ENCODE measurements at regions not wholly inside any gene's neighbourhood (a gene's known extent, or its start where the extent isn't known, plus 50 kb on each side); places are given as distances from the start of the nearest gene placed in this dataset.

DNA sequence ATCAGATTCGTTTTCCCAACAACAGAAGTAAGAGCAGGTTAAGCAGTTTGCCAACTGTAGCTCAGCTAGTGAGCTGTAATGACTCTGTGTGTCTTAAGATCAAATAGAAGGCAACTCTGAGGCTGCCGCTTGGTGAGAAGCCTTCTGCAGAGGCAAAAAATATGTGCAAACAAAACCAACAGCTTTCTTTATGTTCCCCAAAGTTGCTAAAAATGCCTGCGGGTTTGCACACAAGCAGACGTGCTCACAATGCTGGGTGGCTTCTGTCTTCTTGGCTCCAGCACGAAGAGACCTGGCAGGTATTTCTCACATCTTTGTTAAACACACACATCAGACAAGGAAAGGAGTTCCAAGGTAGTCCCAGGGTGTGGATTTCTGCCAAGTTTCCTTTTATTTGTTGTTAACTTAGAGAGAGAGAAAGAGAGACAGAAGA, 158.9 kb upstream of the JUN start:
- Histone ChIP-seq H3K4me2 (ENCODE audit: low read depth, low read length, poor library complexity, severe bottlenecking) (peak overlapping the region; percentile 89), H3F3A (ENCODE audit: low read depth) (no peaks in the 10 kb centered on the region)

DNA sequence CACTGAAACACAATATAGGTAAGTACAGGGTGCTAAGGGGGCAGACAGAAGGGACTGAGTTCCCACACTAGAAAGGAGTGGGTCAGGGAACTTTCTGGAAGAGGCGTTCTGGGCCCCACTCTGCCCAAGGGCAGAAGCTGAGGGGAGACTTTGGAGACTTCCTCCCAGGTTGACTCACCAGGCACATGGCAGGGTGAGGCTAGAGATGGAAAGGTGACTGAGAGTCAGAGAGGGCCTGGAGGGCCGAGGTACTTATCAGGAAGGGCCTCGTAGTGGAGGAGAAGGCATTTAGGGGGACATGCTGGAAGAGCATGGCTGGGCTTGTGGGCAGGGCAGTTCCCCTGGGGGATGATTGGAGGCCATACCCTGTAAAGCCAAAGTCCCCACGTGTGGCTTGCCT, 159.9 kb upstream of the JUN start:
- Histone ChIP-seq H3K9ac (ENCODE audit: low read depth, low read length, poor library complexity, severe bottlenecking) (no peak overlapping the region), H3K9me3 (ENCODE audit: insufficient read depth, low read depth, low read length) (no peaks in the 10 kb centered on the region), H4K20me1 (ENCODE audit: insufficient read depth, low read length, poor library complexity, severe bottlenecking) (no peaks in the 10 kb centered on the region), H3K9me2 (replicated peaks; ENCODE audit: low read depth, low read length) (no peaks in the 10 kb centered on the region), H3F3A (ENCODE audit: low read depth) (no peaks in the 10 kb centered on the region), H3K36me3 (ENCODE audit: insufficient read depth, low read length) (no peaks in the 10 kb centered on the region), H3K4me2 (ENCODE audit: low read depth, low read length, poor library complexity, severe bottlenecking) (no peak overlapping the region), H2AFZ (ENCODE audit: low read length) (no peak overlapping the region), H3K4me3 (ENCODE audit: low read length, poor library complexity, severe bottlenecking) (no peak overlapping the region), H3K4me1 (ENCODE audit: insufficient read depth, low read length, poor library complexity, severe bottlenecking) (peaks cover 58% of the 10 kb centered on the region), H3K79me2 (ENCODE audit: insufficient read depth, low read length) (no peaks in the 10 kb centered on the region), H3K27me3 (ENCODE audit: insufficient read depth, low read length, poor library complexity, severe bottlenecking) (no peaks in the 10 kb centered on the region)
- TF ChIP-seq, protein P1, sequence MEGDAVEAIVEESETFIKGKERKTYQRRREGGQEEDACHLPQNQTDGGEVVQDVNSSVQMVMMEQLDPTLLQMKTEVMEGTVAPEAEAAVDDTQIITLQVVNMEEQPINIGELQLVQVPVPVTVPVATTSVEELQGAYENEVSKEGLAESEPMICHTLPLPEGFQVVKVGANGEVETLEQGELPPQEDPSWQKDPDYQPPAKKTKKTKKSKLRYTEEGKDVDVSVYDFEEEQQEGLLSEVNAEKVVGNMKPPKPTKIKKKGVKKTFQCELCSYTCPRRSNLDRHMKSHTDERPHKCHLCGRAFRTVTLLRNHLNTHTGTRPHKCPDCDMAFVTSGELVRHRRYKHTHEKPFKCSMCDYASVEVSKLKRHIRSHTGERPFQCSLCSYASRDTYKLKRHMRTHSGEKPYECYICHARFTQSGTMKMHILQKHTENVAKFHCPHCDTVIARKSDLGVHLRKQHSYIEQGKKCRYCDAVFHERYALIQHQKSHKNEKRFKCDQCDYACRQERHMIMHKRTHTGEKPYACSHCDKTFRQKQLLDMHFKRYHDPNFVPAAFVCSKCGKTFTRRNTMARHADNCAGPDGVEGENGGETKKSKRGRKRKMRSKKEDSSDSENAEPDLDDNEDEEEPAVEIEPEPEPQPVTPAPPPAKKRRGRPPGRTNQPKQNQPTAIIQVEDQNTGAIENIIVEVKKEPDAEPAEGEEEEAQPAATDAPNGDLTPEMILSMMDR (conservative IDR thresholded peaks at IDR 0.05; ENCODE audit: low read length) = no peak

More for the DNA sequence above, 158.9 kb upstream of the JUN start:
- Histone ChIP-seq H3K9ac (ENCODE audit: low read depth, low read length, poor library complexity, severe bottlenecking) (no peak overlapping the region), H3K36me3 (ENCODE audit: insufficient read depth, low read length) (no peaks in the 10 kb centered on the region), H3K4me1 (ENCODE audit: insufficient read depth, low read length, poor library complexity, severe bottlenecking) (peaks cover 51% of the 10 kb centered on the region), H4K20me1 (ENCODE audit: insufficient read depth, low read length, poor library complexity, severe bottlenecking) (no peaks in the 10 kb centered on the region), H3K9me2 (replicated peaks; ENCODE audit: low read depth, low read length) (no peaks in the 10 kb centered on the region), H3K9me3 (ENCODE audit: insufficient read depth, low read depth, low read length) (no peaks in the 10 kb centered on the region), H3K4me3 (ENCODE audit: low read length, poor library complexity, severe bottlenecking) (peak overlapping the region; percentile 13), H2AFZ (ENCODE audit: low read length) (no peak overlapping the region), H3K79me2 (ENCODE audit: insufficient read depth, low read length) (no peaks in the 10 kb centered on the region), H3K27me3 (ENCODE audit: insufficient read depth, low read length, poor library complexity, severe bottlenecking) (no peaks in the 10 kb centered on the region)
- no peak for TF ChIP-seq EZH2phosphoT487 (IDR thresholded peaks at IDR 0.05; ENCODE audit: borderline replicate concordance)
- TF ChIP-seq, protein P1 (conservative IDR thresholded peaks at IDR 0.05; ENCODE audit: low read length) = no peak

DNA sequence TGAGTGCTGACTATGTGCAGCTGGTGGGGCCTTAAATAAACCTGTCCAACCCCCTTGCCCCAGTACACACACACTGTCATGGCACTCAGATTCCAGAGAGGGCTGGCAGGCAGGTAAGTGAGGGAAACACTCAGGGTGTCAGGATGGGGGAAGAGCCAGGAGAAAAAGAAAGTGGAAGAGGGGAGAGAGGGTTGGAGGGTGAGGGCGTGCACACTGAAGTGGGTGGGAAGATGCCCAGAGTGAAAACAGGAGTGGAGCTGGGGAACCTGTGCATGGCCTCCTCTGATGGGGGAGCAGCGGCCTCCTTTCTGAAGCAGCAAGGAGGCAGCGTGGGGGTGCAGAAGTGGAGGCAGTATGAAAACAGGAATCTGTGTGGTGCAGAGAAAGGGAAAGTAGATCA, 160.6 kb upstream of the JUN start:
- H3K79me2 ChIP-seq (ENCODE audit: insufficient read depth, low read length) = no peaks in the 10 kb centered on the region
- H3K9me3 ChIP-seq (ENCODE audit: insufficient read depth, low read depth, low read length) = no peaks in the 10 kb centered on the region
- H3K4me3 ChIP-seq (ENCODE audit: low read length, poor library complexity, severe bottlenecking) = no peak overlapping the region
- no peaks in the 10 kb centered on the region for H3K27me3 ChIP-seq (ENCODE audit: insufficient read depth, low read length, poor library complexity, severe bottlenecking)
- no peaks in the 10 kb centered on the region for H3K36me3 ChIP-seq (ENCODE audit: insufficient read depth, low read length)
- no peaks in the 10 kb centered on the region for H3K9me2 ChIP-seq (replicated peaks; ENCODE audit: low read depth, low read length)
- H2AFZ ChIP-seq (ENCODE audit: low read length) = peak overlapping the region; percentile 1; the same call in 1 of the 2 replicates
- H3K4me1 ChIP-seq (ENCODE audit: insufficient read depth, low read length, poor library complexity, severe bottlenecking) = peaks cover 65% of the 10 kb centered on the region
- no peak overlapping the region for H3K9ac ChIP-seq (ENCODE audit: low read depth, low read length, poor library complexity, severe bottlenecking)
- no peak for TF ChIP-seq EZH2phosphoT487 (IDR thresholded peaks at IDR 0.05; ENCODE audit: borderline replicate concordance)
- TF ChIP-seq, protein P1 (conservative IDR thresholded peaks at IDR 0.05; ENCODE audit: low read length) = no peak
- peak overlapping the region; percentile 26 for H3K4me2 ChIP-seq (ENCODE audit: low read depth, low read length, poor library complexity, severe bottlenecking)
- H3F3A ChIP-seq (ENCODE audit: low read depth) = no peaks in the 10 kb centered on the region
- H4K20me1 ChIP-seq (ENCODE audit: insufficient read depth, low read length, poor library complexity, severe bottlenecking) = no peaks in the 10 kb centered on the region

All from Loucy (cell line).